Fibroblast of lung (primary cell): ENCODE measurements at regions not wholly inside any gene's neighbourhood (a gene's known extent, or its start where the extent isn't known, plus 50 kb on each side); places are given as distances from the start of the nearest gene placed in this dataset.

Source experiments
- EZH2 ChIP-seq: IDR thresholded peaks from 2 replicates; pipeline ENCODE4 v1.5.1; 2012; ENCODE audit warnings: low read length, control low read depth, mild to moderate bottlenecking; ENCODE audit errors: missing control alignments
- TF ChIP-seq, protein P1 (sequence below), 2 donors: IDR thresholded peaks in 1 of 2; conservative IDR thresholded peaks in 1 of 2; 1 replicate in 1 of 2; 2 replicates in 1 of 2; pipeline ENCODE4 v1.5.1; 2011 to 2012; ENCODE audit warnings: low read length in 2 of 2, control low read depth in 1 of 2, inconsistent platforms in 1 of 2, low read depth in 1 of 2, mild to moderate bottlenecking in 1 of 2

DNA sequence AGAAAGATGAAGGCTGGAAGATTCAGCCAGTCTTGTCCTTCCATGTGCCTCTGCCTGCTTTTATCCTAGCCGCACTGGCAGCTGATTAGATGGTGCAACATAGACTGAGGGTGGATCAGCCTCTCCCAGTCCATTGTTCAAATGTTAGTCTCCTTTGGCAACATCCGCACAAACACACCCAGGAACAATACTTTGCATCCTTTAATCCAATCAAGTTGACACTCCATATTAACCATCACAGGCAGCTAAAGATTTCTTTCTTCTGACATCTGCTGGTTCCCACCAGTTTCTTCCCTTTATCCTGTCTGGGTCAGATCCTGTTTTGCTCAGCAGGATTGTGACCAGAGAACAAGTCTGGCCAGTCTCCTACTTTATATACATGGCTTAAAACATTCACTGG, 276.5 kb upstream of the TYRP1 start:
- TF ChIP-seq, protein P1, sequence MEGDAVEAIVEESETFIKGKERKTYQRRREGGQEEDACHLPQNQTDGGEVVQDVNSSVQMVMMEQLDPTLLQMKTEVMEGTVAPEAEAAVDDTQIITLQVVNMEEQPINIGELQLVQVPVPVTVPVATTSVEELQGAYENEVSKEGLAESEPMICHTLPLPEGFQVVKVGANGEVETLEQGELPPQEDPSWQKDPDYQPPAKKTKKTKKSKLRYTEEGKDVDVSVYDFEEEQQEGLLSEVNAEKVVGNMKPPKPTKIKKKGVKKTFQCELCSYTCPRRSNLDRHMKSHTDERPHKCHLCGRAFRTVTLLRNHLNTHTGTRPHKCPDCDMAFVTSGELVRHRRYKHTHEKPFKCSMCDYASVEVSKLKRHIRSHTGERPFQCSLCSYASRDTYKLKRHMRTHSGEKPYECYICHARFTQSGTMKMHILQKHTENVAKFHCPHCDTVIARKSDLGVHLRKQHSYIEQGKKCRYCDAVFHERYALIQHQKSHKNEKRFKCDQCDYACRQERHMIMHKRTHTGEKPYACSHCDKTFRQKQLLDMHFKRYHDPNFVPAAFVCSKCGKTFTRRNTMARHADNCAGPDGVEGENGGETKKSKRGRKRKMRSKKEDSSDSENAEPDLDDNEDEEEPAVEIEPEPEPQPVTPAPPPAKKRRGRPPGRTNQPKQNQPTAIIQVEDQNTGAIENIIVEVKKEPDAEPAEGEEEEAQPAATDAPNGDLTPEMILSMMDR (conservative IDR thresholded peaks at IDR 0.05 in 1 of 2, IDR thresholded peaks at IDR 0.05 in 1 of 2; ENCODE audit: low read depth in 1 of 2, low read length in 2 of 2) = no peak
- no peak for TF ChIP-seq EZH2
